B cell (primary cell): ENCODE measurements at regions not wholly inside any gene's neighbourhood (a gene's known extent, or its start where the extent isn't known, plus 50 kb on each side); places are given as distances from the start of the nearest gene placed in this dataset.

ENCODE experiments used
- EZH2 ChIP-seq: IDR thresholded peaks from 2 replicates; pipeline ENCODE4 v1.6.1; 2012; ENCODE audit warnings: borderline replicate concordance, low read depth, mild to moderate bottlenecking, moderate library complexity, low read length; ENCODE audit not compliant: insufficient read depth, poor library complexity, severe bottlenecking
- TF ChIP-seq, protein P1 (sequence below): fragments of 200-600 bp; IDR thresholded peaks from one replicate; pipeline ENCODE4 v1.8.0; 2022; ENCODE audit warnings: antibody characterized with exemption, mild to moderate bottlenecking

DNA sequence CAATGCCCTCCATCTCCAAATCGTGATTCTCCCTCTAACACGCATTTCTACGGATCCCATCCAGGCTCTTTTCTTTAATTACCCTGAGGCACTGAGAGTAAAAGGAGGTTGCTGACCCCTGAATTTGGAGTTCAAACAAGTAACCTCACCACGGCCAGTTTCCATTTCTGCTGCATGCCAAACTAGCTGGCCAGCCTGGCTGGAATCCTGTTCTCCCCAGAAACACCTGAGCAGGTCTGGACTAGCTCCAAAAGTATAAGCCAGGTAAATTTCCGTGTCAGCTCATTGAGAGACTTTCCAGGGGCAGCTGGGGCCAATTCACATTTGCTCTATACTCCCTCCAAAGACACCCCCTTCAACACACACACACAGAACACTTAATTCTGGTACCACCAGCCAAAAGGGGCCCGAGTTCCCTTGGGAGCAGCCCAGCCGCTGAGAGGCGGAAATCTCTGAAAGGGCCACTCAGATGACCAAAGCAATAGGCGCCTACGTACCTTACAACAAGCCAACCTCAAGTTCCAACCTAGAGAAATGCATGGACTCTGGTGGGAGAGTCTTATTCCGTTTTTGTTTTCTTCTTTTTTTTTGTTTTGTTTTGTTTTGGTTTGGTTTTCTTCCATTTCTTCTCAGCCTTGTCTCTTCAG is 131.4 kb downstream of the NDUFA12 start:
- TF ChIP-seq, protein P1, sequence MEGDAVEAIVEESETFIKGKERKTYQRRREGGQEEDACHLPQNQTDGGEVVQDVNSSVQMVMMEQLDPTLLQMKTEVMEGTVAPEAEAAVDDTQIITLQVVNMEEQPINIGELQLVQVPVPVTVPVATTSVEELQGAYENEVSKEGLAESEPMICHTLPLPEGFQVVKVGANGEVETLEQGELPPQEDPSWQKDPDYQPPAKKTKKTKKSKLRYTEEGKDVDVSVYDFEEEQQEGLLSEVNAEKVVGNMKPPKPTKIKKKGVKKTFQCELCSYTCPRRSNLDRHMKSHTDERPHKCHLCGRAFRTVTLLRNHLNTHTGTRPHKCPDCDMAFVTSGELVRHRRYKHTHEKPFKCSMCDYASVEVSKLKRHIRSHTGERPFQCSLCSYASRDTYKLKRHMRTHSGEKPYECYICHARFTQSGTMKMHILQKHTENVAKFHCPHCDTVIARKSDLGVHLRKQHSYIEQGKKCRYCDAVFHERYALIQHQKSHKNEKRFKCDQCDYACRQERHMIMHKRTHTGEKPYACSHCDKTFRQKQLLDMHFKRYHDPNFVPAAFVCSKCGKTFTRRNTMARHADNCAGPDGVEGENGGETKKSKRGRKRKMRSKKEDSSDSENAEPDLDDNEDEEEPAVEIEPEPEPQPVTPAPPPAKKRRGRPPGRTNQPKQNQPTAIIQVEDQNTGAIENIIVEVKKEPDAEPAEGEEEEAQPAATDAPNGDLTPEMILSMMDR, result no peak
- TF ChIP-seq EZH2, result no peak
